AG09319 (cell line): ENCODE measurements at regions not wholly inside any gene's neighbourhood (a gene's known extent, or its start where the extent isn't known, plus 50 kb on each side); places are given as distances from the start of the nearest gene placed in this dataset.
"Not testable (repeated sequence)": the region's sequence is repeated elsewhere in the genome, so short reads cannot be mapped to it uniquely, and the experiment has no call there.

ENCODE experiments used
- DNase-seq: peaks from one replicate; pipeline ENCODE4 v3.0.0-alpha.2; 2010; ENCODE audit warnings: low read depth; ENCODE audit errors: extremely low read depth
- CTCF ChIP-seq: IDR thresholded peaks from 2 replicates; pipeline ENCODE4 v1.5.1; 2011; ENCODE audit warnings: low read depth, mild to moderate bottlenecking, inconsistent platforms, low read length, moderate library complexity

GRCh38 chr2:114345246-114345645 is 97.2 kb upstream of the DPP10 start:
- no peak for DNase-seq
- TF ChIP-seq CTCF = no peak

- DNase-seq = no peak
Measured at GRCh38 chr2:114346658-114347057, 95.8 kb upstream of the DPP10 start.

DNA sequence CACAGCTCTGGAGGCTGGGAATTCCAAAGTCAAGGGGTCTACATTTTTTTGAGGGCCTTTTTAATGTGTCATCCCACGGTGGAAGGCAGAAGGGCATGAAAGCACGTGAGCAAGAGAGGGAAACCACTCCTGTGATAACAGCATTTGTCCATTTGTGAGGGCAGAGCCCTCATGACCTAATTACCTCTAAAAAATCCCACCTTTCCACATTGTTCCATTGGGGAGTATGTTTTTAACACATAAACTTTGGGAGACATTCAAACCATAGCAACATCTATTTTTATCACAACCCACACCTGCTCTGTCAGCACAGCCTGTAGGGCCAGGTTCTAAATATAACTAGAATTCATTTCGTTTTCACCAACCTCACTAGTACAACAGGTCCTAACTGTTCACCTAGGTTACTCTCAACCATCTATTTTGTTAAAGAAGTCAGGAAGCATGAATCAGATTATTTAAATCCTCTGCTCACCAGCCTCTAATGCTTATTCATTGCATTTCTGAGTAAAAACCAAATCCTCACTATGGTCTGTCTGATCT is 92.2 kb upstream of the DPP10 start:
- TF ChIP-seq CTCF = no peak
- DNase-seq = no peak

More at GRCh38 chr2:114346658-114347057, 95.8 kb upstream of the DPP10 start:
- TF ChIP-seq CTCF = no peak

- no peak for TF ChIP-seq CTCF
- DNase-seq = no peak
Measured at GRCh38 chr2:114352988-114353387, 89.5 kb upstream of the DPP10 start.

- no peak for DNase-seq
- no peak for TF ChIP-seq CTCF
Measured at GRCh38 chr2:114354199-114354598, 88.2 kb upstream of the DPP10 start.

- no peak for TF ChIP-seq CTCF
- no peak for DNase-seq
Measured at GRCh38 chr2:114368705-114369104, 73.7 kb upstream of the DPP10 start.

GRCh38 chr2:114371721-114372120 is 70.7 kb upstream of the DPP10 start:
- not testable (repeated sequence) for DNase-seq

DNA sequence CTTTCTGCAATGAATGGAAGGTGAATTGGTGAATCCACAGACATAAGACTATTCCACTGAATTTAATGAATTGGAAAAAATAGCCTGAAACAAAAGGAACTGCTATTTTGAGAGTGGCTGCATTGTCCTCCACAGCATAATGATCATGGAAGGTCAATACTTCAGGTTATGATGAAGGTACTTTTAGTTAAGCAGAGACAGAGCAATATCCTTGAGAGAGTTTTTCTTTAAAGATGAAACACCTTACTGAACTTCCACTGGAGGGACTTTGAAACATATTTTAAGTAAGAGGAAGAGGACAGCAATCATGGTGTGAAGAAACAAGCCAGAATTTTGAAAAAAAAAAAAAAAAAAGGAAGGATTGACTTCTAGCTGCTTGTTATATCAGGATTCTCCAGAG is 68.8 kb upstream of the DPP10 start:
- DNase-seq = no peak
- TF ChIP-seq CTCF = no peak
